Thoracic aorta (tissue), 2 donors: ENCODE measurements at regions not wholly inside any gene's neighbourhood (a gene's known extent, or its start where the extent isn't known, plus 50 kb on each side); places are given as distances from the start of the nearest gene placed in this dataset.
"Not testable (repeated sequence)": the region's sequence is repeated elsewhere in the genome, so short reads cannot be mapped to it uniquely, and the experiment has no call there.

Experiments
- ATAC-seq: fragments of 150-250 bp; one replicate; pipeline ENCODE4 v1.8.0; 2017; ENCODE audit warnings: low read depth; ENCODE audit not compliant: insufficient number of reproducible peaks, low FRiP score
- DNase-seq: peaks from one replicate; pipeline ENCODE4 v3.0.0-alpha.2; 2020; ENCODE audit warnings: low spot score
- H3K27ac ChIP-seq, 2 donors: fragments of 200-600 bp; sonication (generic); 1 replicate in 1 of 2; 2 replicates in 1 of 2; pipeline ENCODE4 v1.5.1; 2016; ENCODE audit warnings: mild to moderate bottlenecking in 2 of 2, moderate library complexity in 2 of 2
- H3K27me3 ChIP-seq: fragments of 200-600 bp; sonication (generic); replicated peaks from 2 replicates; pipeline ENCODE4 v1.6.0; 2016; ENCODE audit warnings: mild to moderate bottlenecking; ENCODE audit not compliant: insufficient read depth
- H3K36me3 ChIP-seq: fragments of 200-600 bp; sonication (generic); one replicate; pipeline ENCODE4 v1.5.1; 2016
- H3K4me1 ChIP-seq, 2 donors: fragments of 200-600 bp; sonication (generic); 1 replicate in 1 of 2; 2 replicates in 1 of 2; pipeline versions ENCODE4 v1.5.1 to v1.6.0; 2016; ENCODE audit warnings: low read depth in 2 of 2, mild to moderate bottlenecking in 1 of 2; ENCODE audit not compliant: control insufficient read depth in 1 of 2
- H3K4me3 ChIP-seq: fragments of 200-600 bp; sonication (generic); 2 replicates; pipeline ENCODE4 v1.5.1; 2016; ENCODE audit warnings: mild to moderate bottlenecking
- H3K9me3 ChIP-seq: fragments of 200-600 bp; sonication (generic); 2 replicates; pipeline ENCODE4 v1.5.1; 2016
- CTCF ChIP-seq: fragments of 200-600 bp; sonication (generic); IDR thresholded peaks from one replicate; pipeline ENCODE4 v1.5.1; 2019; ENCODE audit warnings: antibody characterized with exemption

GRCh38 chr2:147416099-147416498 lies 428.7 kb upstream of the ACVR2A start:
- no peak overlapping the region for H3K4me3 ChIP-seq
- H3K27me3 ChIP-seq: no peaks in the 10 kb centered on the region
- no peaks in the 10 kb centered on the region for H3K4me1 ChIP-seq
- H3K9me3 ChIP-seq: no peaks in the 10 kb centered on the region
- no peaks in the 10 kb centered on the region for H3K36me3 ChIP-seq
- no peak for DNase-seq
- H3K27ac ChIP-seq: no peak overlapping the region
- ATAC-seq: no peak
- no peak for TF ChIP-seq CTCF

- H3K4me1 ChIP-seq, H3K27ac ChIP-seq, H3K9me3 ChIP-seq, H3K36me3 ChIP-seq, ATAC-seq, H3K4me3 ChIP-seq, DNase-seq, H3K27me3 ChIP-seq: not testable (repeated sequence)
These were observed 430.2 kb upstream of the ACVR2A start for GRCh38 chr2:147414656-147415055.

DNA sequence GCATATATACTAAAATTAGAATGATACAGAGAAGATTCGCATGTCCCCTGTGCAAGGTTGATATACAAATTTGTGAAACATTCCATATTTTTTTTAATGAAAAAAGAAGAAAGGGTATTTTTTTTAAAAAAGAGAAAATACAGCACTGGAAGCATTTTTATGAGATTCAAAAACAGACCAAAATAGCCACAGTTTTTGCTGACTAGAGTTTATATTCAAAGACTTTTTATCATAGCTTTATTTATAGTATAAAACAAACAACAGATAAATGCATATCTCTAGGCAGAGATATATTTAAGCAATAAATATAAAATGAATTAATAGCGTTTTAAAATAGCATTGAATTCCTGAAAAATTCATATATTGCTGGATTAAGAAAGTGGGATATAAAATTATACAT lies 436.5 kb upstream of the ACVR2A start:
- H3K36me3 ChIP-seq: no peaks in the 10 kb centered on the region
- no peak overlapping the region for H3K4me3 ChIP-seq
- DNase-seq (no peak), ATAC-seq (no peak)
- H3K27ac ChIP-seq: no peak overlapping the region
- H3K9me3 ChIP-seq: no peaks in the 10 kb centered on the region
- H3K4me1 ChIP-seq: no peaks in the 10 kb centered on the region
- H3K27me3 ChIP-seq: no peaks in the 10 kb centered on the region
- no peak for TF ChIP-seq CTCF

- no peak overlapping the region for H3K4me3 ChIP-seq
- ATAC-seq (no peak), DNase-seq (no peak)
- H3K27ac ChIP-seq: no peak overlapping the region
- no peaks in the 10 kb centered on the region for H3K9me3 ChIP-seq
- no peaks in the 10 kb centered on the region for H3K4me1 ChIP-seq
- no peak for TF ChIP-seq CTCF
- H3K36me3 ChIP-seq: no peaks in the 10 kb centered on the region
- H3K27me3 ChIP-seq: no peaks in the 10 kb centered on the region
These were observed 439.2 kb upstream of the ACVR2A start for GRCh38 chr2:147405651-147406050.

GRCh38 chr2:147398996-147399395 lies 445.8 kb upstream of the ACVR2A start:
- H3K36me3 ChIP-seq: no peaks in the 10 kb centered on the region
- H3K4me1 ChIP-seq: no peaks in the 10 kb centered on the region
- DNase-seq: no peak
- ATAC-seq: no peak
- H3K27me3 ChIP-seq: no peaks in the 10 kb centered on the region
- no peak overlapping the region for H3K27ac ChIP-seq
- TF ChIP-seq CTCF: no peak
- no peaks in the 10 kb centered on the region for H3K9me3 ChIP-seq
- H3K4me3 ChIP-seq: no peak overlapping the region

DNA sequence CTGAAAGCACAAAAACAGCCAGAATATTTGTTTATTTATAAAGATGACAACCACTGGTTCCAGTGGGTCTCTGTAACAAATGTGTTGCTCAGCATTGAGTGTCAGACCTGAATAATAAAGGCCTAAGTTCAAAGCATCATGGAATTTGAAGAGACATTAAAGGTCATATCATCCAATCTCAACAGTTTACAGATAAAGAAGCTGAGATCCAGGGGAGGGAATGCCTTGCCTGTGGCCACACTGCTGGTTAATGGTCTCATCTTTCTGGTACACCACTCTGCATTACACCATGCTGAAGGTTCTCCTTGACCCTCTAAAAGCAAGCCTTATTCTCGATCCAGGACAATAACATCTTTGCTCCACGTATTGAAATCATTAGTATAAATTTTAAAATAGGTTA lies 446.5 kb upstream of the ACVR2A start:
- Histone ChIP-seq H3K27me3 (no peaks in the 10 kb centered on the region), H3K4me3 (no peak overlapping the region), H3K36me3 (no peaks in the 10 kb centered on the region), H3K27ac (no peak overlapping the region), H3K9me3 (no peaks in the 10 kb centered on the region), H3K4me1 (no peaks in the 10 kb centered on the region)
- no peak for DNase-seq
- no peak for ATAC-seq
- no peak for TF ChIP-seq CTCF
